ENCODE measurements at regions not wholly inside any gene's neighbourhood (a gene's known extent, or its start where the extent isn't known, plus 50 kb on each side); places are given as distances from the start of the nearest gene placed in this dataset.

DNA sequence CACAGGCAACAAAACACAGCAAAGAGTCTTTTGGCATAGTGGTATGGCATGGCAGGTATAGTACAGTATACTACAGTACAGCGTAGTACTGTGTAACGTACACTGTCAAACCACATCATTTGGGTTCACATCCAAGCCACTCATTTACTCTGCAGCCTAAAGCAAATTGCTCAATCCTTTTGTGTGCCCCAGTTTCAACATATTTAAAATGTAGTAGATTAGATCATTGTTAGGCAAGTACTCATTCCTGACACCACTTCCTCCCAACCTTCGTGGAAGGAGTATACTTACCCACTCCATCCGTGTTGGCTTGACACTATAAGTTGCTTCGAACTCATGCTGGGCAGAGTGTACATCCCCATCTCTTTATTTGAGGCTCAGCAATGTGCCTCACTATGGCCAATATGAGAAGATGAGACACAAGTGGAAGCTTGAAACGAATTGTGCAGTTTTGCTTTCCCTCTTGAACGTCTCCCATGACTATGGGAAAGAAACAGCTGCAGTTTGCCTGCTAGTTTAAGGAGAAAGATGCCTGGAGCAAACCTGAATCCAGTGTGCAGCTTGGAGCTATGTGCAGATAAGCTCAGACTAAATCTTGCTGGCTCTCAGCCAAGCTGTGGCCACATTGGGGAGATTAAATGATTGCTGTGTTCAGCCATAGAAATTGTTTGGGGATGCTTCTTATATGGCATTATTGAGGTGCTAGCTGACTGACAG, 85.7 kb upstream of the TBL1X start:
- H3K79me2 ChIP-seq (ENCODE audit: control insufficient read depth, insufficient read depth, low read length), result no peaks in the 10 kb centered on the region
- POLR2A ChIA-PET, result no interaction called here
- intact Hi-C loops (cut with micrococcal nuclease; ENCODE audit: unreplicated experiment), result no loop called here
- H3K4me3 ChIP-seq, result no peak overlapping the region
- H3K4me2 ChIP-seq (ENCODE audit: control insufficient read depth, insufficient read depth), result no peak overlapping the region
- CTCF ChIA-PET, result no interaction called here
- no peak overlapping the region for H3K27ac ChIP-seq (ENCODE audit: control insufficient read depth, insufficient read depth)
- H4K20me1 ChIP-seq (ENCODE audit: control insufficient read depth, insufficient read depth), result no peaks in the 10 kb centered on the region
- no peak for ATAC-seq
- WGBS (ENCODE audit: insufficient coverage, insufficient replicate concordance, low lambda C conversion rate, missing lambda C conversion rate), result 39% methylated on average over 7 of the region's 7 CpGs
- FAIRE-seq, result no peak
- H3K9me3 ChIP-seq (replicated peaks; ENCODE audit: control insufficient read depth, insufficient read depth, low read length), result no peaks in the 10 kb centered on the region; the same call in 2 of the 3 replicates
- RAD21 ChIA-PET (ENCODE audit: unreplicated experiment), result no interaction called here
- no peak for DNase-seq (ENCODE audit: low read depth, low spot score)
- SMC1A ChIA-PET (ENCODE audit: uncharacterized antibody, unreplicated experiment), result no interaction called here
- H3K36me3 ChIP-seq (ENCODE audit: control insufficient read depth in 2 of 2, insufficient read depth in 2 of 2, low read length in 1 of 2), result no peaks in the 10 kb centered on the region
- H3K4me1 ChIP-seq (ENCODE audit: control insufficient read depth, insufficient read depth, low read length), result no peaks in the 10 kb centered on the region
- no peaks in the 10 kb centered on the region for H3K27me3 ChIP-seq (replicated peaks in 1 of 2; ENCODE audit: control insufficient read depth in 2 of 2, insufficient read depth in 2 of 2, low read length in 1 of 2)
- in situ Hi-C loops (cut with MboI), result no loop called here
- TF ChIP-seq SUPT20H (IDR thresholded peaks at IDR 0.05; ENCODE audit: borderline replicate concordance, control insufficient read depth, low read depth, low read length), result no peak
- TF ChIP-seq, protein P1, sequence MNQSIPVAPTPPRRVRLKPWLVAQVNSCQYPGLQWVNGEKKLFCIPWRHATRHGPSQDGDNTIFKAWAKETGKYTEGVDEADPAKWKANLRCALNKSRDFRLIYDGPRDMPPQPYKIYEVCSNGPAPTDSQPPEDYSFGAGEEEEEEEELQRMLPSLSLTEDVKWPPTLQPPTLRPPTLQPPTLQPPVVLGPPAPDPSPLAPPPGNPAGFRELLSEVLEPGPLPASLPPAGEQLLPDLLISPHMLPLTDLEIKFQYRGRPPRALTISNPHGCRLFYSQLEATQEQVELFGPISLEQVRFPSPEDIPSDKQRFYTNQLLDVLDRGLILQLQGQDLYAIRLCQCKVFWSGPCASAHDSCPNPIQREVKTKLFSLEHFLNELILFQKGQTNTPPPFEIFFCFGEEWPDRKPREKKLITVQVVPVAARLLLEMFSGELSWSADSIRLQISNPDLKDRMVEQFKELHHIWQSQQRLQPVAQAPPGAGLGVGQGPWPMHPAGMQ (IDR thresholded peaks at IDR 0.05; ENCODE audit: borderline replicate concordance), result no peak
- no peak for TF ChIP-seq BCL11A (IDR thresholded peaks at IDR 0.05; ENCODE audit: low read depth, low read length)
- TF ChIP-seq, protein P2, sequence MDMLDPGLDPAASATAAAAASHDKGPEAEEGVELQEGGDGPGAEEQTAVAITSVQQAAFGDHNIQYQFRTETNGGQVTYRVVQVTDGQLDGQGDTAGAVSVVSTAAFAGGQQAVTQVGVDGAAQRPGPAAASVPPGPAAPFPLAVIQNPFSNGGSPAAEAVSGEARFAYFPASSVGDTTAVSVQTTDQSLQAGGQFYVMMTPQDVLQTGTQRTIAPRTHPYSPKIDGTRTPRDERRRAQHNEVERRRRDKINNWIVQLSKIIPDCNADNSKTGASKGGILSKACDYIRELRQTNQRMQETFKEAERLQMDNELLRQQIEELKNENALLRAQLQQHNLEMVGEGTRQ (IDR thresholded peaks at IDR 0.05; ENCODE audit: borderline replicate concordance, low read depth, low read length), result no peak
- BruUV-seq (replicated peaks), result no TSS peak
- H3K9ac ChIP-seq (ENCODE audit: control insufficient read depth, insufficient read depth, low read length), result no peak overlapping the region
- H2AFZ ChIP-seq (ENCODE audit: control insufficient read depth, low read depth, low read length), result no peak overlapping the region

All from GM12878 (cell line).